ENCODE measurements at regions not wholly inside any gene's neighbourhood (a gene's known extent, or its start where the extent isn't known, plus 50 kb on each side); places are given as distances from the start of the nearest gene placed in this dataset.

DNA sequence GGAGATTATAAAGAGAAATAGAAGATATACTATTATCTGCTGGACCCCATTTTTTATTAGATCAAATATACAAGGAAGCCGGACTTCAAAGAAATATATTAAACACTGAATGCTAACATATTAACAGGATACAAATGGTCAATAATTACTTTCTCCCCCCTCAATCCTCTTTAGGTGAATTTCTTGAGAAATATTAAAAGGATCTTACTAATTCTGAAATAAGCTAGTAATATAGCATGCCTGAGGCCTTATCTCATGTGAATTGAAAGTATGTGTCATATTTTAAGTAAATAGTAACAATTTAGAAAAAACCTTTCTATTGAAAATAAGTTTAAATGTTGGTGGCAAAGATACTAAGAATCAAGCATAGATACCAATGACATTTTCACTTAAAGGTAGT lies 954.7 kb upstream of the MAN1A1 start:
- H3K9me3 Mint-ChIP-seq, result no peaks in the 10 kb centered on the region
- H3K36me3 Mint-ChIP-seq (ENCODE audit: insufficient read depth in 1 of 3, low read depth in 3 of 3), result no peaks in the 10 kb centered on the region
- H3K79me2 ChIP-seq (ENCODE audit: insufficient read depth, low read length), result no peaks in the 10 kb centered on the region
- no peak overlapping the region for H2BK15ac ChIP-seq (ENCODE audit: low read depth, low read length)
- H3K4ac ChIP-seq (ENCODE audit: low read depth, low read length), result no peak overlapping the region
- WGBS (ENCODE audit: extremely low coverage, insufficient read length, low lambda C conversion rate), result no CpG with 5 or more reads among the region's 1 CpG
- H3K23me2 ChIP-seq (ENCODE audit: insufficient read length, low read depth, low read length, poor library complexity, severe bottlenecking), result no peaks in the 10 kb centered on the region
- H4K91ac ChIP-seq (ENCODE audit: insufficient read length, low read depth, low read length), result no peak overlapping the region
- H4K8ac ChIP-seq (replicated peaks; ENCODE audit: insufficient read length, low read depth, low read length), result no peak overlapping the region
- H3K27me3 Mint-ChIP-seq (ENCODE audit: low read depth), result no peaks in the 10 kb centered on the region
- no peak overlapping the region for H3K27ac ChIP-seq (ENCODE audit: insufficient read length, low read depth, low read length)
- no peak overlapping the region for H2BK120ac ChIP-seq (ENCODE audit: low read depth, low read length, poor library complexity, severe bottlenecking)
- no peaks in the 10 kb centered on the region for H4K20me1 ChIP-seq (ENCODE audit: control insufficient read depth, insufficient read depth, insufficient read length)
- H3K4me2 ChIP-seq (ENCODE audit: insufficient read depth, insufficient read length, low read length), result no peak overlapping the region
- no peak overlapping the region for H3T11ph ChIP-seq (ENCODE audit: low read length)
- H3K4me3 Mint-ChIP-seq, result no peak overlapping the region
- H3K79me1 ChIP-seq (ENCODE audit: insufficient read depth, low read depth, low read length, poor library complexity, severe bottlenecking), result no peaks in the 10 kb centered on the region
- H2BK12ac ChIP-seq (ENCODE audit: insufficient read length, low read depth, low read length), result no peak overlapping the region
- H3K23ac ChIP-seq (ENCODE audit: insufficient read length, low read depth, low read length), result no peak overlapping the region
- H3K18ac ChIP-seq (ENCODE audit: insufficient read length, low read depth, low read length), result no peak overlapping the region
- no peak overlapping the region for H2AFZ ChIP-seq (ENCODE audit: low read length)
- no peaks in the 10 kb centered on the region for H3K9me3 ChIP-seq (ENCODE audit: control insufficient read depth, low read depth, low read length)
- no peak overlapping the region for H4K5ac ChIP-seq (ENCODE audit: insufficient read length, low read depth, low read length)
- no peak overlapping the region for H2BK20ac ChIP-seq (ENCODE audit: low read depth, low read length, poor library complexity, severe bottlenecking)
- no peak overlapping the region for H3K27ac Mint-ChIP-seq
- no peak overlapping the region for H2BK5ac ChIP-seq (ENCODE audit: insufficient read length, low read length)
- DNase-seq, result no peak
- H3K56ac ChIP-seq (ENCODE audit: insufficient read length, low read depth, low read length), result no peak overlapping the region
- H3K4me1 Mint-ChIP-seq, result peaks cover 0 to 5% of the 10 kb centered on the region in 2 experiments; a peak in 2 of 4 replicates
- H3K4me1 ChIP-seq (ENCODE audit: insufficient read depth, low read length), result no peaks in the 10 kb centered on the region
- no peak overlapping the region for H2AK5ac ChIP-seq (ENCODE audit: insufficient read length, low read length)
- no peak overlapping the region for H3K9ac ChIP-seq (ENCODE audit: extremely low read depth, insufficient read length, low read length)
- H3K27me3 ChIP-seq (ENCODE audit: insufficient read depth, low read length), result no peaks in the 10 kb centered on the region
- TF ChIP-seq CTCF (conservative IDR thresholded peaks at IDR 0.05), result no peak
- H3K14ac ChIP-seq (ENCODE audit: insufficient read depth, low read length), result no peak overlapping the region

Measured in H9 (cell line).